Panc1 (cell line): ENCODE measurements at regions not wholly inside any gene's neighbourhood (a gene's known extent, or its start where the extent isn't known, plus 50 kb on each side); places are given as distances from the start of the nearest gene placed in this dataset.

Experiments used
- ATAC-seq: fragments of 200-7000 bp; cut with Tn5 transposase; 2 replicates; pipeline ENCODE4 v1.9.1; 2020; ENCODE audit warnings: mild to moderate bottlenecking, moderate library complexity
- BruUV-seq: library from RNA; stranded (reverse); fragments of 400-500 nt; replicated peaks from 2 replicates; lab custom pipeline; 2021; lab: Mats Ljungman, UMichigan
- CTCF ChIA-PET: fragments of 300-600 bp; sonication (Branson Sonifier 250); formaldehyde crosslinking; loops from one replicate; lab custom pipeline; 2022; ENCODE audit warnings: antibody characterized with exemption; lab: Charles Lee
- POLR2A ChIA-PET: fragments of 300-600 bp; sonication (Branson Sonifier 250); formaldehyde crosslinking; loops from one replicate; lab custom pipeline; 2022; ENCODE audit warnings: antibody characterized with exemption; lab: Charles Lee
- DNase-seq: peaks from one replicate; pipeline ENCODE4 v3.0.0-alpha.2; 2010; ENCODE audit warnings: low read depth, low spot score
- H3K27ac ChIP-seq: 2 replicates; pipeline ENCODE4 v1.5.1; 2011; ENCODE audit warnings: mild to moderate bottlenecking, low read length, inconsistent platforms
- H3K27me3 ChIP-seq: fragments of 200-500 bp; sonication (Bioruptor generic); 2 replicates; pipeline ENCODE4 v1.6.0; 2014; ENCODE audit warnings: low read length, inconsistent platforms; ENCODE audit not compliant: control insufficient read depth, insufficient read depth
- H3K36me3 ChIP-seq: fragments of 200-500 bp; sonication (Bioruptor generic); 2 replicates; pipeline ENCODE4 v1.5.1; 2014; ENCODE audit warnings: inconsistent platforms, mild to moderate bottlenecking, low read length, moderate library complexity; ENCODE audit not compliant: control insufficient read depth, insufficient read depth
- H3K4me1 ChIP-seq: 2 replicates; pipeline ENCODE4 v1.5.1; 2011; ENCODE audit warnings: inconsistent platforms, mild to moderate bottlenecking, low read length, moderate library complexity; ENCODE audit not compliant: control insufficient read depth, insufficient read depth
- H3K4me3 ChIP-seq, 2 experiments: 2 replicates each; pipeline ENCODE4 v1.5.1; 2011 to 2012; ENCODE audit warnings: low read depth in 2 of 2, low read length in 2 of 2, mild to moderate bottlenecking in 2 of 2, inconsistent platforms in 1 of 2, moderate library complexity in 1 of 2
- H3K9me3 ChIP-seq: fragments of 200-500 bp; sonication (Bioruptor generic); 2 replicates; pipeline ENCODE4 v1.5.1; 2014; ENCODE audit warnings: low read depth, mild to moderate bottlenecking, inconsistent platforms, low read length, moderate library complexity; ENCODE audit not compliant: control insufficient read depth, insufficient read depth
- CTCF ChIP-seq: fragments of 450-650 bp; IDR thresholded peaks from 2 replicates; pipeline ENCODE4 v1.5.1; 2017; ENCODE audit warnings: mild to moderate bottlenecking
- REST ChIP-seq, 2 experiments: IDR thresholded peaks; 2 replicates each; pipeline ENCODE4 v1.6.1; 2011 to 2012; ENCODE audit warnings: low read depth in 2 of 2, control low read depth in 1 of 2, low read length in 1 of 2, mild to moderate bottlenecking in 1 of 2, moderate library complexity in 1 of 2; ENCODE audit not compliant: insufficient read depth in 1 of 2
- SIN3A ChIP-seq: IDR thresholded peaks from 2 replicates; pipeline ENCODE4 v1.6.1; 2012; ENCODE audit warnings: low read depth, mild to moderate bottlenecking, low read length, moderate library complexity, borderline replicate concordance; ENCODE audit not compliant: insufficient read depth
- TCF7L2 ChIP-seq: IDR thresholded peaks from 2 replicates; pipeline ENCODE4 v1.6.1; 2011; ENCODE audit warnings: mild to moderate bottlenecking, low read depth, low read length, inconsistent platforms
- in situ Hi-C: cut with HindIII; loops from 2 replicates; pipeline ENCODE4 v1.10.0; 2016; ENCODE audit warnings: low sequenced_read_pairs, low pct_unique_long_range_greater_than_20kb
- intact Hi-C: fragments of 100-400 bp; cut with micrococcal nuclease; formaldehyde crosslinking; loops from one replicate; pipeline ENCODE4 v1.10.0; 2022; ENCODE audit not compliant: unreplicated experiment

- BruUV-seq, result no TSS peak
- in situ Hi-C loops (no loop called here), intact Hi-C loops (no loop called here)
- POLR2A ChIA-PET, result no interaction called here
- Histone ChIP-seq H3K27ac (no peak overlapping the region), H3K36me3 (no peaks in the 10 kb centered on the region), H3K4me3 (no peak overlapping the region), H3K4me1 (no peaks in the 10 kb centered on the region; the same call in 1 of the 2 replicates), H3K9me3 (no peaks in the 10 kb centered on the region), H3K27me3 (peaks cover 7% of the 10 kb centered on the region; the same call in 1 of the 2 replicates)
- no peak for TF ChIP-seq CTCF
- TF ChIP-seq REST (IDR thresholded peaks at IDR 0.05; ENCODE audit: insufficient read depth in 1 of 2, low read depth in 2 of 2, low read length in 1 of 2), result no peak
- TF ChIP-seq TCF7L2, result no peak
- no peak for ATAC-seq
- DNase-seq, result no peak
- CTCF ChIA-PET, result no interaction called here
Measured at GRCh38 chr18:76233406-76233805, 261.6 kb downstream of the ZNF516 start.

GRCh38 chr18:76232779-76233178 lies 262.3 kb downstream of the ZNF516 start:
- no TSS peak for BruUV-seq
- intact Hi-C loops (no loop called here), in situ Hi-C loops (no loop called here)
- H3K9me3 ChIP-seq, result no peaks in the 10 kb centered on the region
- no peaks in the 10 kb centered on the region for H3K36me3 ChIP-seq
- no peak for ATAC-seq
- H3K27me3 ChIP-seq, result peaks cover 7% of the 10 kb centered on the region; the same call in 1 of the 2 replicates
- ChIA-PET CTCF (no interaction called here), POLR2A (no interaction called here)
- no peaks in the 10 kb centered on the region; the same call in 1 of the 2 replicates for H3K4me1 ChIP-seq
- TF ChIP-seq SIN3A (no peak), CTCF (no peak), REST (IDR thresholded peaks at IDR 0.05; ENCODE audit: insufficient read depth in 1 of 2, low read depth in 2 of 2, low read length in 1 of 2) (no peak)
- DNase-seq, result no peak
- no peak overlapping the region for H3K27ac ChIP-seq
- no peak overlapping the region for H3K4me3 ChIP-seq
